B cell (primary cell): ENCODE measurements at regions not wholly inside any gene's neighbourhood (a gene's known extent, or its start where the extent isn't known, plus 50 kb on each side); places are given as distances from the start of the nearest gene placed in this dataset.

ENCODE experiments used
- ATAC-seq: fragments of 200-7000 bp; cut with Tn5 transposase; one replicate; pipeline ENCODE4 v1.10.0; 2021; ENCODE audit warnings: low read depth, mild to moderate bottlenecking, moderate number of reproducible peaks, moderate library complexity
- CTCF ChIA-PET: fragments of 350-600 bp; sonication (Branson Sonifier 250); formaldehyde crosslinking; loops from one replicate; lab custom pipeline; 2021; ENCODE audit warnings: antibody characterized with exemption, inconsistent platforms; lab: Charles Lee
- POLR2A ChIA-PET: fragments of 350-600 bp; sonication (Branson Sonifier 250); formaldehyde crosslinking; loops from one replicate; lab custom pipeline; 2021; ENCODE audit warnings: antibody characterized with exemption; lab: Charles Lee
- DNase-seq: peaks from one replicate; pipeline ENCODE4 v3.0.0; 2013
- H2AFZ ChIP-seq: 2 replicates; pipeline ENCODE4 v1.6.1; 2012; ENCODE audit warnings: mild to moderate bottlenecking, low read depth, low read length; ENCODE audit not compliant: insufficient read depth, poor library complexity, severe bottlenecking
- H3K27ac ChIP-seq, 2 donors: 1 replicate in 1 of 2; 2 replicates in 1 of 2; pipeline ENCODE4 v1.5.1; 2012 to 2013; ENCODE audit warnings: low read length in 2 of 2, mild to moderate bottlenecking in 2 of 2, moderate library complexity in 1 of 2
- H3K27me3 ChIP-seq, 4 experiments: fragments of 200-600 bp in 1 of 4; sonication (generic) in 1 of 4; replicated peaks in 1 of 4; 1 replicate in 2 of 4; 2 replicates in 2 of 4; pipeline versions ENCODE4 v1.6.1 to v1.7.0; 2013 to 2016; ENCODE audit warnings: low read length in 3 of 4, mild to moderate bottlenecking in 2 of 4, mixed read lengths in 1 of 4, moderate library complexity in 1 of 4; ENCODE audit not compliant: insufficient read depth in 4 of 4, control insufficient read depth in 3 of 4; ENCODE audit errors: control extremely low read depth in 1 of 4
- H3K36me3 ChIP-seq, 2 experiments: replicated peaks in 1 of 2; 1 replicate in 1 of 2; 2 replicates in 1 of 2; pipeline versions ENCODE4 v1.6.1 to v1.7.1; 2013; ENCODE audit warnings: low read length in 1 of 2; ENCODE audit not compliant: insufficient read depth in 2 of 2, control insufficient read depth in 1 of 2; ENCODE audit errors: control extremely low read depth in 1 of 2, extremely low read depth in 1 of 2
- H3K4me1 ChIP-seq, 2 donors: fragments of 200-600 bp in 1 of 2; sonication (generic) in 1 of 2; 1 replicate in 1 of 2; 2 replicates in 1 of 2; pipeline versions ENCODE4 v1.5.1 to v1.6.1; 2013 to 2017; ENCODE audit warnings: low read length in 2 of 2; ENCODE audit not compliant: control insufficient read depth in 2 of 2, insufficient read depth in 2 of 2
- H3K4me2 ChIP-seq: replicated peaks from 2 replicates; pipeline ENCODE3; 2012; ENCODE audit warnings: mild to moderate bottlenecking, low read depth, low read length; ENCODE audit not compliant: poor library complexity, severe bottlenecking
- H3K4me3 ChIP-seq, 5 experiments: fragments of 200-600 bp in 1 of 5; sonication (generic) in 1 of 5; 1 replicate in 3 of 5; 2 replicates in 2 of 5; pipeline versions ENCODE4 v1.5.1 to v1.7.0; 2011 to 2016; ENCODE audit warnings: low read length in 4 of 5, mild to moderate bottlenecking in 4 of 5, low read depth in 2 of 5, control low read depth in 1 of 5, moderate library complexity in 1 of 5; ENCODE audit not compliant: insufficient read depth in 1 of 5; ENCODE audit errors: control extremely low read depth in 1 of 5, extremely low read depth in 1 of 5
- H3K79me2 ChIP-seq: fragments of 200-600 bp; sonication (generic); one replicate; pipeline ENCODE4 v1.6.0; 2016; ENCODE audit warnings: low read length; ENCODE audit not compliant: control insufficient read depth, insufficient read depth
- H3K9ac ChIP-seq: fragments of 200-600 bp; sonication (generic); 2 replicates; pipeline ENCODE4 v1.6.1; 2017; ENCODE audit warnings: mild to moderate bottlenecking, low read length, moderate library complexity
- H3K9me3 ChIP-seq, 3 donors: one replicate each; pipeline versions ENCODE4 v1.6.1 to v1.7.1; 2013; ENCODE audit warnings: low read length in 2 of 3; ENCODE audit not compliant: control insufficient read depth in 2 of 3, insufficient read depth in 1 of 3; ENCODE audit errors: control extremely low read depth in 1 of 3
- H4K20me1 ChIP-seq: 2 replicates; pipeline ENCODE4 v1.6.0; 2012; ENCODE audit warnings: mild to moderate bottlenecking, low read length; ENCODE audit not compliant: insufficient read depth, control insufficient read depth, poor library complexity, severe bottlenecking
- H3K27ac Mint-ChIP-seq: one replicate; pipeline ENCODE4 v1.8.0; 2021; ENCODE audit warnings: mixed read lengths
- H3K27me3 Mint-ChIP-seq: one replicate; pipeline ENCODE4 v1.8.0; 2021; ENCODE audit warnings: mixed read lengths
- H3K4me1 Mint-ChIP-seq: one replicate; pipeline ENCODE4 v1.8.0; 2021; ENCODE audit warnings: mixed read lengths
- H3K4me3 Mint-ChIP-seq: one replicate; pipeline ENCODE4 v1.8.0; 2021; ENCODE audit warnings: mixed read lengths
- H3K9me3 Mint-ChIP-seq: one replicate; pipeline ENCODE4 v1.8.0; 2022; ENCODE audit warnings: mixed read lengths; ENCODE audit not compliant: insufficient read depth
- EZH2 ChIP-seq: IDR thresholded peaks from 2 replicates; pipeline ENCODE4 v1.6.1; 2012; ENCODE audit warnings: borderline replicate concordance, low read depth, mild to moderate bottlenecking, moderate library complexity, low read length; ENCODE audit not compliant: insufficient read depth, poor library complexity, severe bottlenecking
- WGBS: methylation state at CpG from one replicate; pipeline ENCODE4 v1.1.5; 2013; ENCODE audit warnings: missing lambda C conversion rate; ENCODE audit not compliant: insufficient coverage; 5-methylcytosine and 5-hydroxymethylcytosine counted together
- intact Hi-C: fragments of 100-400 bp; cut with micrococcal nuclease; formaldehyde crosslinking; loops from one replicate; pipeline ENCODE4 v1.10.0; 2022
- TF ChIP-seq, protein P1 (sequence below): fragments of 200-600 bp; IDR thresholded peaks from one replicate; pipeline ENCODE4 v1.8.0; 2022; ENCODE audit warnings: antibody characterized with exemption, mild to moderate bottlenecking

DNA sequence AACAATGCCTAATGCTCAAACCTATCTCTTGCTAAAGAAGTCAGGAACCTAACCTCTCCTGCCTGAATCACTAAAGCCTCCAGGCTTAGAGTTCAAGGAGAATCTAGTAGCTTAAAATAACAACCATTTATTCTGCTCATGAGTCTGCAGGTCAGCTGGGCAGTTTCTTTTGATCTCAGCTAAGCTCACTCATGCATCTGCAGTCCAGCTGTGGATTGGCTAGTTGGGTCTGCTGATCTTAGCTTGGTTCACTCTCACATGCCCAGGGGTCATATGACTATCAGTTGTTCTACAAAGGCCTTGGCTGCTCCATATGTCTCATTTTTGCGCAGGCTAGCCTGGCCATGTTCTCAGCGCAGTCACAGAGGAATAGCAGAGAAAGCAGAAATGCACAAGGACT lies 109.2 kb upstream of the STT3B start:
- ATAC-seq (no peak), DNase-seq (no peak)
- H3K9ac ChIP-seq = no peak overlapping the region
- Mint-ChIP-seq H3K4me3 (no peak overlapping the region), H3K9me3 (no peaks in the 10 kb centered on the region), H3K27me3 (peaks cover 9% of the 10 kb centered on the region), H3K4me1 (no peaks in the 10 kb centered on the region), H3K27ac (no peak overlapping the region)
- H3K27me3 ChIP-seq = no peaks in the 10 kb centered on the region
- no peak overlapping the region for H3K4me2 ChIP-seq
- ChIA-PET POLR2A (no interaction called here), CTCF (no interaction called here)
- no peaks in the 10 kb centered on the region for H3K9me3 ChIP-seq
- intact Hi-C loops = no loop called here
- no peaks in the 10 kb centered on the region for H3K79me2 ChIP-seq
- no peak overlapping the region for H3K27ac ChIP-seq
- no peaks in the 10 kb centered on the region for H4K20me1 ChIP-seq
- no peak overlapping the region for H3K4me3 ChIP-seq
- H3K36me3 ChIP-seq = no peaks in the 10 kb centered on the region
- no peaks in the 10 kb centered on the region for H3K4me1 ChIP-seq
- no peak for TF ChIP-seq EZH2
- TF ChIP-seq, protein P1, sequence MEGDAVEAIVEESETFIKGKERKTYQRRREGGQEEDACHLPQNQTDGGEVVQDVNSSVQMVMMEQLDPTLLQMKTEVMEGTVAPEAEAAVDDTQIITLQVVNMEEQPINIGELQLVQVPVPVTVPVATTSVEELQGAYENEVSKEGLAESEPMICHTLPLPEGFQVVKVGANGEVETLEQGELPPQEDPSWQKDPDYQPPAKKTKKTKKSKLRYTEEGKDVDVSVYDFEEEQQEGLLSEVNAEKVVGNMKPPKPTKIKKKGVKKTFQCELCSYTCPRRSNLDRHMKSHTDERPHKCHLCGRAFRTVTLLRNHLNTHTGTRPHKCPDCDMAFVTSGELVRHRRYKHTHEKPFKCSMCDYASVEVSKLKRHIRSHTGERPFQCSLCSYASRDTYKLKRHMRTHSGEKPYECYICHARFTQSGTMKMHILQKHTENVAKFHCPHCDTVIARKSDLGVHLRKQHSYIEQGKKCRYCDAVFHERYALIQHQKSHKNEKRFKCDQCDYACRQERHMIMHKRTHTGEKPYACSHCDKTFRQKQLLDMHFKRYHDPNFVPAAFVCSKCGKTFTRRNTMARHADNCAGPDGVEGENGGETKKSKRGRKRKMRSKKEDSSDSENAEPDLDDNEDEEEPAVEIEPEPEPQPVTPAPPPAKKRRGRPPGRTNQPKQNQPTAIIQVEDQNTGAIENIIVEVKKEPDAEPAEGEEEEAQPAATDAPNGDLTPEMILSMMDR = no peak
- 100% methylated on average over 2 of the region's 2 CpGs for WGBS
- no peak overlapping the region for H2AFZ ChIP-seq

DNA sequence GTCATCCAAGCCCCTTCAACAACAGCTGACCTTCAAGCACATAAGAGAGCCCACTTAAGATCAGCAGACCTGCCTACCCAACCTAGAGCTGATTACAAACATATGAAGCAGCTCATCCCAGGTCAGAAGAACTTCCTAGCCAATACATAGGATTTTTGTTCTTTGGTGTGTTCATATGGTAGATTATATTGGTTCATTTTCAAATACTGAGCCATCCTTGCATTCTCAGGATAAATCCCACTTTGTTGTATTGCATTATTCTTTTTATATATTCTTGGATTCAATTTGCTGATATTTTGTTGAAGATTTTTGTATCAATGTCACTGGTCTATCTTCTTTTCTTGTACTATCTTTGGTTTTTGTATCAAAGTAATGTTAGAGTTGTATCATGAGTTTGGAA lies 107.3 kb upstream of the STT3B start:
- POLR2A ChIA-PET = no interaction called here
- no peak for ATAC-seq
- intact Hi-C loops = no loop called here

More for the DNA sequence above, 107.3 kb upstream of the STT3B start:
- no peak overlapping the region for H3K9ac ChIP-seq
- no peaks in the 10 kb centered on the region for H4K20me1 ChIP-seq
- CTCF ChIA-PET = no interaction called here
- Mint-ChIP-seq H3K27me3 (peaks cover 18% of the 10 kb centered on the region), H3K4me1 (no peaks in the 10 kb centered on the region), H3K4me3 (no peak overlapping the region), H3K9me3 (no peaks in the 10 kb centered on the region), H3K27ac (no peak overlapping the region)
- no peaks in the 10 kb centered on the region for H3K79me2 ChIP-seq
- H3K4me2 ChIP-seq = no peak overlapping the region
- no peaks in the 10 kb centered on the region for H3K9me3 ChIP-seq
- no peak overlapping the region for H3K4me3 ChIP-seq
- no peaks in the 10 kb centered on the region for H3K36me3 ChIP-seq
- no peaks in the 10 kb centered on the region for H3K4me1 ChIP-seq
- H2AFZ ChIP-seq = no peak overlapping the region
- no peak for TF ChIP-seq EZH2
- TF ChIP-seq, protein P1 = no peak
- no peak overlapping the region for H3K27ac ChIP-seq
- DNase-seq = no peak
- no peaks in the 10 kb centered on the region for H3K27me3 ChIP-seq
